Loucy (cell line): ENCODE measurements at regions not wholly inside any gene's neighbourhood (a gene's known extent, or its start where the extent isn't known, plus 50 kb on each side); places are given as distances from the start of the nearest gene placed in this dataset.

Experiments
- H2AFZ ChIP-seq: fragments of 200-600 bp; sonication (generic); 2 replicates; pipeline ENCODE4 v1.6.0; 2016; ENCODE audit warnings: antibody characterized with exemption, mild to moderate bottlenecking, low read length, moderate library complexity
- H3F3A ChIP-seq: fragments of 200-600 bp; 2 replicates; pipeline ENCODE4 v1.6.0; 2016; ENCODE audit warnings: antibody characterized with exemption, low read depth, mild to moderate bottlenecking
- H3K27me3 ChIP-seq: fragments of 200-600 bp; sonication (generic); 2 replicates; pipeline ENCODE4 v1.6.1; 2014; ENCODE audit warnings: low read length, mild to moderate bottlenecking; ENCODE audit not compliant: insufficient read depth, poor library complexity, severe bottlenecking
- H3K36me3 ChIP-seq: fragments of 200-600 bp; sonication (generic); 2 replicates; pipeline ENCODE4 v1.6.1; 2016; ENCODE audit warnings: low read length; ENCODE audit not compliant: insufficient read depth
- H3K4me1 ChIP-seq: fragments of 200-600 bp; sonication (generic); 2 replicates; pipeline ENCODE4 v1.5.1; 2014; ENCODE audit warnings: low read length, mild to moderate bottlenecking; ENCODE audit not compliant: insufficient read depth, poor library complexity, severe bottlenecking
- H3K4me2 ChIP-seq: fragments of 200-600 bp; sonication (generic); 2 replicates; pipeline ENCODE4 v1.6.0; 2014; ENCODE audit warnings: antibody characterized with exemption, low read length, low read depth, mild to moderate bottlenecking; ENCODE audit not compliant: poor library complexity, severe bottlenecking
- H3K4me3 ChIP-seq: fragments of 200-600 bp; sonication (generic); 2 replicates; pipeline ENCODE4 v1.5.1; 2014; ENCODE audit warnings: low read length, mild to moderate bottlenecking, mixed read lengths; ENCODE audit not compliant: poor library complexity, severe bottlenecking
- H3K79me2 ChIP-seq: fragments of 200-600 bp; sonication (generic); 2 replicates; pipeline ENCODE4 v1.6.1; 2014; ENCODE audit warnings: low read length; ENCODE audit not compliant: insufficient read depth
- H3K9ac ChIP-seq: fragments of 200-600 bp; sonication (generic); 2 replicates; pipeline ENCODE4 v1.6.0; 2014; ENCODE audit warnings: mild to moderate bottlenecking, low read depth, low read length, moderate library complexity; ENCODE audit not compliant: poor library complexity, severe bottlenecking
- H3K9me2 ChIP-seq: fragments of 200-600 bp; sonication (generic); replicated peaks from 2 replicates; pipeline ENCODE4 v1.6.1; 2016; ENCODE audit warnings: low read depth, low read length, mixed read lengths
- H3K9me3 ChIP-seq: fragments of 200-600 bp; sonication (generic); 2 replicates; pipeline ENCODE4 v1.6.1; 2014; ENCODE audit warnings: mild to moderate bottlenecking, antibody characterized with exemption, low read length, low read depth; ENCODE audit not compliant: insufficient read depth
- H4K20me1 ChIP-seq: fragments of 200-600 bp; sonication (generic); 2 replicates; pipeline ENCODE4 v1.6.0; 2014; ENCODE audit warnings: antibody characterized with exemption, low read length, mild to moderate bottlenecking; ENCODE audit not compliant: insufficient read depth, poor library complexity, severe bottlenecking
- CTCF ChIP-seq: fragments of 200-600 bp; sonication (generic); conservative IDR thresholded peaks from 2 replicates; pipeline ENCODE4 v1.5.1; 2014; ENCODE audit warnings: mild to moderate bottlenecking, antibody characterized with exemption, low read length
- EZH2phosphoT487 ChIP-seq: fragments of 200-600 bp; IDR thresholded peaks from 2 replicates; pipeline ENCODE4 v1.6.1; 2018; ENCODE audit warnings: antibody characterized with exemption, mild to moderate bottlenecking, moderate library complexity, borderline replicate concordance

- Histone ChIP-seq H3K4me3 (no peak overlapping the region), H3K79me2 (no peaks in the 10 kb centered on the region), H3K9me2 (no peaks in the 10 kb centered on the region), H3K4me2 (no peak overlapping the region), H2AFZ (no peak overlapping the region), H4K20me1 (no peaks in the 10 kb centered on the region), H3K36me3 (no peaks in the 10 kb centered on the region), H3K4me1 (no peaks in the 10 kb centered on the region), H3K9ac (no peak overlapping the region), H3K9me3 (no peaks in the 10 kb centered on the region), H3K27me3 (no peaks in the 10 kb centered on the region), H3F3A (no peaks in the 10 kb centered on the region)
- TF ChIP-seq CTCF (no peak), EZH2phosphoT487 (no peak)
Measured at GRCh38 chr5:42962124-42962523, 78.0 kb downstream of the ANXA2R start.

GRCh38 chr5:42960506-42960905 is 79.6 kb downstream of the ANXA2R start:
- no peak for TF ChIP-seq EZH2phosphoT487
- TF ChIP-seq CTCF, result no peak
- H3F3A ChIP-seq, result no peaks in the 10 kb centered on the region
- no peak overlapping the region for H3K4me2 ChIP-seq
- H3K4me3 ChIP-seq, result no peak overlapping the region
- H2AFZ ChIP-seq, result no peak overlapping the region
- H3K79me2 ChIP-seq, result no peaks in the 10 kb centered on the region
- no peaks in the 10 kb centered on the region for H3K4me1 ChIP-seq
- no peaks in the 10 kb centered on the region for H3K27me3 ChIP-seq
- no peaks in the 10 kb centered on the region for H4K20me1 ChIP-seq
- no peak overlapping the region for H3K9ac ChIP-seq
- no peaks in the 10 kb centered on the region for H3K9me2 ChIP-seq
- H3K9me3 ChIP-seq, result no peaks in the 10 kb centered on the region
- H3K36me3 ChIP-seq, result no peaks in the 10 kb centered on the region

DNA sequence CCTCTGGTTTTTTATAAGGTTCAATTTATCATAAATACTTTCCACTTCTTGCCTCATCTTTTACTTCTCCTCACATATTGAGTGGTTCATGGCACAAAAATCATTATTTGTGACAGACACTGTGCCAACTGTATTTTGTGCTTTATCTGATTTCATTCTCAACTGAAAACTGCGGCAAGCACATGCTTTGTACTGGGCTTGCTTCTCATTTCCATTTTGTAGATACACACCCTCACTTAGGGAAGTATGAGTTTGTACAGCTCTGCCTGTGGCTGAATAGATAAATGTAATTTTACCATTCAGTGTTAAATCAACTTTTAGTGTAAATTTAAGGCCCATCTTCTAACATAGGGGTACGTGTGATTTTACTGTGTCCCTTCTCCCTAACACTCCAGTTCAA is 83.6 kb downstream of the ANXA2R start:
- Histone ChIP-seq H3K27me3 (no peaks in the 10 kb centered on the region), H3K4me2 (no peak overlapping the region), H3K4me1 (peaks cover 12% of the 10 kb centered on the region), H3K9ac (no peak overlapping the region), H3K79me2 (peaks cover 25% of the 10 kb centered on the region), H4K20me1 (no peaks in the 10 kb centered on the region), H3K36me3 (no peaks in the 10 kb centered on the region; the same call in 1 of the 2 replicates), H2AFZ (no peak overlapping the region), H3K4me3 (no peak overlapping the region), H3K9me2 (no peaks in the 10 kb centered on the region), H3F3A (peaks cover 1% of the 10 kb centered on the region), H3K9me3 (peaks cover 15% of the 10 kb centered on the region)
- TF ChIP-seq EZH2phosphoT487, result no peak
- no peak for TF ChIP-seq CTCF
